HL-60 (cell line): ENCODE measurements at regions not wholly inside any gene's neighbourhood (a gene's known extent, or its start where the extent isn't known, plus 50 kb on each side); places are given as distances from the start of the nearest gene placed in this dataset.
"Not testable (repeated sequence)": the region's sequence is repeated elsewhere in the genome, so short reads cannot be mapped to it uniquely, and the experiment has no call there.

ENCODE experiments used
- GABPA ChIP-seq: IDR thresholded peaks from 2 replicates; pipeline ENCODE4 v1.6.1; 2012; ENCODE audit warnings: low read depth
- POLR2AphosphoS5 ChIP-seq: IDR thresholded peaks from 2 replicates; pipeline ENCODE4 v1.6.1; 2012; ENCODE audit warnings: low read depth
- REST ChIP-seq: IDR thresholded peaks from 2 replicates; pipeline ENCODE4 v1.6.1; 2012; ENCODE audit warnings: low read depth; ENCODE audit not compliant: insufficient replicate concordance
- SPI1 ChIP-seq: IDR thresholded peaks from 2 replicates; pipeline ENCODE4 v1.6.1; 2012; ENCODE audit warnings: low read depth, mild to moderate bottlenecking, borderline replicate concordance
- TF ChIP-seq, protein P1 (sequence below): IDR thresholded peaks from one replicate; pipeline ENCODE4 v1.5.1; 2011; ENCODE audit warnings: low read length, control low read depth, inconsistent platforms; ENCODE audit not compliant: insufficient read depth

- TF ChIP-seq, protein P1, sequence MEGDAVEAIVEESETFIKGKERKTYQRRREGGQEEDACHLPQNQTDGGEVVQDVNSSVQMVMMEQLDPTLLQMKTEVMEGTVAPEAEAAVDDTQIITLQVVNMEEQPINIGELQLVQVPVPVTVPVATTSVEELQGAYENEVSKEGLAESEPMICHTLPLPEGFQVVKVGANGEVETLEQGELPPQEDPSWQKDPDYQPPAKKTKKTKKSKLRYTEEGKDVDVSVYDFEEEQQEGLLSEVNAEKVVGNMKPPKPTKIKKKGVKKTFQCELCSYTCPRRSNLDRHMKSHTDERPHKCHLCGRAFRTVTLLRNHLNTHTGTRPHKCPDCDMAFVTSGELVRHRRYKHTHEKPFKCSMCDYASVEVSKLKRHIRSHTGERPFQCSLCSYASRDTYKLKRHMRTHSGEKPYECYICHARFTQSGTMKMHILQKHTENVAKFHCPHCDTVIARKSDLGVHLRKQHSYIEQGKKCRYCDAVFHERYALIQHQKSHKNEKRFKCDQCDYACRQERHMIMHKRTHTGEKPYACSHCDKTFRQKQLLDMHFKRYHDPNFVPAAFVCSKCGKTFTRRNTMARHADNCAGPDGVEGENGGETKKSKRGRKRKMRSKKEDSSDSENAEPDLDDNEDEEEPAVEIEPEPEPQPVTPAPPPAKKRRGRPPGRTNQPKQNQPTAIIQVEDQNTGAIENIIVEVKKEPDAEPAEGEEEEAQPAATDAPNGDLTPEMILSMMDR = not testable (repeated sequence)
- TF ChIP-seq REST, POLR2AphosphoS5, SPI1, GABPA: not testable (repeated sequence)
Measured at GRCh38 chr7:3162798-3163197, 119.1 kb upstream of the CARD11 start.
